ENCODE measurements at regions not wholly inside any gene's neighbourhood (a gene's known extent, or its start where the extent isn't known, plus 50 kb on each side); places are given as distances from the start of the nearest gene placed in this dataset.

DNA sequence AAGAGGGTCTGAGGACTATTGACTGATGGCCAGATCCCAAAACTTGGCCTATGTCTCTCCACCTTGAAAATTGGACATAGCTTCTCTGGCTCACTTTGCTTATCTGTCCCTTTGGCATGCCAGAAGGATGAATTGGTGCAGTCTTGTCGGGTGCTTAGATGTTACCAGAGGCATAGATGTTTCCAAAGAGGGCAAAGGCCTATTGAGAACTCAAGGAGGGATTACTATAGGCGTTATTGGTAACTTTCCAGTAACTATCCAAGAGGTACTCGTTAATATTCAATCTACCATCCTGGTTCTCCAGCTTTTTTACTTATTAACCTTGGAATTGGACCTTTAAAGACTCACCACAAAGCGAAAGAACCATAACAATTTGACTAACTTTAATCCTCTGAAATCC is 368.3 kb upstream of the ESRRG start:
- TF ChIP-seq EZH2 (IDR thresholded peaks at IDR 0.05; ENCODE audit: insufficient read depth, poor library complexity, severe bottlenecking) = no peak
- TF ChIP-seq EZH2phosphoT487 (IDR thresholded peaks at IDR 0.05; ENCODE audit: insufficient read depth, low read depth) = no peak

Data from GM23248 (cell line).